ENCODE measurements at regions not wholly inside any gene's neighbourhood (a gene's known extent, or its start where the extent isn't known, plus 50 kb on each side); places are given as distances from the start of the nearest gene placed in this dataset.

DNA sequence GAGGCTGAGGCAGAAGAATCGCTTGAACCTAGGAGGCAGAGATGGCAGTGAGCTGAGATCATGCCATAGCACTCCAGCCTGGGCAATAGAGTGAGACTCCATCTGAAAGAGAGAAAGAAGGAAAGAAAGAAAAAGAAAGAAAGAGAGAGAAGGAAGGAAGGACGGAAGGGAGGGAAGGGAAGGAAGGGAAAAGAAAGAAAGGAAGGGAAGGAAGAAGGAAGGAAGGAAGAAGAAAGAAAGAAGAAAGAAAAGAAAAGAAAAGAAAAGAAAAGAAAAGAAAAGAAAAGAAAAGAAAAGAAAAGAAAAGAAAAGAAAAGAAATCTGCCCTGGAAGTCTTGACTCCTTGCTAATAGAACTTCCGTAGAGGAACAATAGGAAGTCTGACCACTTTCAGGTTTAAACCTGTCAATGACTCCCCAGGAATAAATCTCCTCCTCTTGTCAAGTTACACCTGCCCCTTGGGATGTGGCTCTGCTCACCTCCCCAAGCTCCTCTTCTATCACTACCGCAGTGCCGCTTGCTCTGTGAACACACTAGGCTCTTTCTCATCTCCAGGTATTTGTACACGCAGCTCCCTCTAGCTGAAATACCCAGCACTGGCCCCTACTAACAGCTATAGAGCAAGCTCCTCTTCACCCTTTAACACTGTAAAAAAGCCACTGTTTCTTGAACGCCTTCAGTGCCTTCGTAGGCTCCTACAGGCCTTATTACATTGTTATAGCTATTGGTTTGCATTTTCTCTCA, 773.1 kb upstream of the TBX3 start:
- H3K4me3 ChIP-seq (ENCODE audit: control insufficient read depth, low read depth, low read length): no peak overlapping the region
- TF ChIP-seq, protein P1, sequence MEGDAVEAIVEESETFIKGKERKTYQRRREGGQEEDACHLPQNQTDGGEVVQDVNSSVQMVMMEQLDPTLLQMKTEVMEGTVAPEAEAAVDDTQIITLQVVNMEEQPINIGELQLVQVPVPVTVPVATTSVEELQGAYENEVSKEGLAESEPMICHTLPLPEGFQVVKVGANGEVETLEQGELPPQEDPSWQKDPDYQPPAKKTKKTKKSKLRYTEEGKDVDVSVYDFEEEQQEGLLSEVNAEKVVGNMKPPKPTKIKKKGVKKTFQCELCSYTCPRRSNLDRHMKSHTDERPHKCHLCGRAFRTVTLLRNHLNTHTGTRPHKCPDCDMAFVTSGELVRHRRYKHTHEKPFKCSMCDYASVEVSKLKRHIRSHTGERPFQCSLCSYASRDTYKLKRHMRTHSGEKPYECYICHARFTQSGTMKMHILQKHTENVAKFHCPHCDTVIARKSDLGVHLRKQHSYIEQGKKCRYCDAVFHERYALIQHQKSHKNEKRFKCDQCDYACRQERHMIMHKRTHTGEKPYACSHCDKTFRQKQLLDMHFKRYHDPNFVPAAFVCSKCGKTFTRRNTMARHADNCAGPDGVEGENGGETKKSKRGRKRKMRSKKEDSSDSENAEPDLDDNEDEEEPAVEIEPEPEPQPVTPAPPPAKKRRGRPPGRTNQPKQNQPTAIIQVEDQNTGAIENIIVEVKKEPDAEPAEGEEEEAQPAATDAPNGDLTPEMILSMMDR (IDR thresholded peaks at IDR 0.05; ENCODE audit: control insufficient read depth, insufficient read depth, low read depth, low read length, missing control alignments): no peak
- no peak for DNase-seq (ENCODE audit: low read depth)

DNA sequence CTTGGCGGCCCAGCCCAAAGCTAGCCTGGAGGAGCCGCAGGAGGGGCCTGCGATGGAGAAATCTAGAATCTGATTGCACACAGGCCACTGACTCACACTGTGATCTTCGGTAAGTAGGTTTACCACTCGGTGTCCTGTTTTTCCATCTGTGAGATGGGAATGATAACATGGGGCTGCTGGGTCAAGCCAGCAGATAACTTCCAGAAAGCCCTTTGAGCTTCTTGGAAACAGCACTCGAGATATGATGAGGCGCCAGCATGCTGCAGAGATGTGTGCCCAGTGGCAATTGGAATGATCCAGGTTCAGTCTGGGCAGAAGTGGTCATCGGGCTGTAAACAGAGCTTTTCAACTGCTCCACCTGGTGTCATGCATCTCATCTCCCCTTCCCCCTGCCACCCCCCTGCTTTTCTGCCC, 771.3 kb upstream of the TBX3 start:
- H3K4me3 ChIP-seq (ENCODE audit: control insufficient read depth, low read depth, low read length): no peak overlapping the region
- TF ChIP-seq, protein P1 (IDR thresholded peaks at IDR 0.05; ENCODE audit: control insufficient read depth, insufficient read depth, low read depth, low read length, missing control alignments): no peak
- no peak for DNase-seq (ENCODE audit: low read depth)

DNA sequence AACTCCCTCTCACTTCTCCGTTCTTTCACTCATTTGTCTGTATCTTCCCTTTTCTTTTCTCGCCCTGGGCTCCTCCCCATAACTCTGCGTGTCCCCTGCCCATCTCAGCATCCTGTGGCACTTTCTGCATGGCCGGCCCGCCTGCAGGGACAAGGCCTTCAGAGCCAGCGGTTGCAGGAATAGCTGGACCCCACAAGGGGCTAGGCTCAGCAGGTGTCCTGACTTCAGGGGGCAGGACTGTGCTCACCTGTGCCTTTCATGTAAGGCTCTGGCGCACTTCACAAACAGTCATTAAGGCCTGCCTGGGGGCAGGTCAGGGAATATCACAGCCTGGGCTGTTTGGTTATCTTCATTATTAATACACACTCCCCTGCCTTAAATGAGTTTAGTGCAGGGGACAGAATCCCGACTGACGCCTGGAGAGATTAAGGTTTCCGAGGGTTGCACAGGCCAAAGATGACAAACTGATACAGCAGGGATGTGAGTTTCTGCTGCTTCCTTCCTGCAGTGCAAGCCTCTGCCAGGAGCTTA, 768.8 kb upstream of the TBX3 start:
- TF ChIP-seq, protein P1 (IDR thresholded peaks at IDR 0.05; ENCODE audit: control insufficient read depth, insufficient read depth, low read depth, low read length, missing control alignments): no peak
- DNase-seq (ENCODE audit: low read depth): no peak

DNA sequence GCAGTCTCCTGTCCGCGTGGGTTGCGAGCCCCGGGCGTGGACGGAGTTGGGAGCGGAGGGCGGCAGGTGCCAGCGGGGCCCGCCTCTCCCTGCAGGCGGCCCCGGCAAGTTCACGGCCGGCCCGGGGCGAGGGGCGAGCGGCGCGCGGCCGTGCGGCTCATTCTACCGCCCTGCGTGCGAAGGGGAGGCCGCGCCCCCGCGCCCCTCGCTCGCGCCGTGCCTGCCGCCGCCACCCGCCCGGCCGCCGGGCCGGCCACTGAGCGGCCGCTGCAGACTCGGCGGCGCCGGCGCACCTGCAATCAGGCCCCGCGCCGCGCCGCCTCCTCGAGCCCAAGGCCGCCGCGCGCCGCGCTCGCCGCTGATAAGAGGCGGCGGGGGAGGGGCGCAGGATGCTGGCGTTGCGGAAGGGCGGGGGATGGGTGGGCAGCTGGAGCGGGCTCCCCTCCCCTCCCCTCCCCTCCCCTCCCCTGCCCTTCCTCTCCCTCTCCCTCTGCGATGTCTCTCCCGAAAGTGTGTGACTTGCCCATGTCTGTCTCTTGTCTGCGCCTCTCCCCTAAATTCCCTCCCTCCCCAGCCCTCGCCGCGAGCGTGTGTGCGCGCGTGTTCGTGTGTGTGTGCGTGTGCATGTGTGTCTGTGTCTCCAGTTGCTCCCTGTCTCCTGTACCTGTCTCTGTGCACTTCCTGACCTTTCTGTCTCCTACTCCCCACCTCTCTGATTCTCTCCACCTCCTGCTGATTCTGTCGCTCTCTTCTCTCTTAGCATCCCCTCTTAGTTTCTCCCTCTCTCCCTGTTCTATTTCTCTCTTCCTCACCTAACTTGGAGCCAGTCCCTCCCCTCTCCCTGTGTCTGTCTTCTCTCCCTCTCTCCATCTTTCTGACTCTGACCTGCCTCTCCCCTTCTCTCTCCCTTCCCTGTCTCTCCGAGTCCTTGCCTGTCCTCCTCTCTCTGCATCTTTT, 768.1 kb upstream of the TBX3 start:
- DNase-seq (ENCODE audit: low read depth): no peak
- peak overlapping the region; percentile 21 for H3K4me3 ChIP-seq (ENCODE audit: control insufficient read depth, low read depth, low read length)

More for the DNA sequence above, 768.8 kb upstream of the TBX3 start:
- H3K4me3 ChIP-seq (ENCODE audit: control insufficient read depth, low read depth, low read length): no peak overlapping the region

DNA sequence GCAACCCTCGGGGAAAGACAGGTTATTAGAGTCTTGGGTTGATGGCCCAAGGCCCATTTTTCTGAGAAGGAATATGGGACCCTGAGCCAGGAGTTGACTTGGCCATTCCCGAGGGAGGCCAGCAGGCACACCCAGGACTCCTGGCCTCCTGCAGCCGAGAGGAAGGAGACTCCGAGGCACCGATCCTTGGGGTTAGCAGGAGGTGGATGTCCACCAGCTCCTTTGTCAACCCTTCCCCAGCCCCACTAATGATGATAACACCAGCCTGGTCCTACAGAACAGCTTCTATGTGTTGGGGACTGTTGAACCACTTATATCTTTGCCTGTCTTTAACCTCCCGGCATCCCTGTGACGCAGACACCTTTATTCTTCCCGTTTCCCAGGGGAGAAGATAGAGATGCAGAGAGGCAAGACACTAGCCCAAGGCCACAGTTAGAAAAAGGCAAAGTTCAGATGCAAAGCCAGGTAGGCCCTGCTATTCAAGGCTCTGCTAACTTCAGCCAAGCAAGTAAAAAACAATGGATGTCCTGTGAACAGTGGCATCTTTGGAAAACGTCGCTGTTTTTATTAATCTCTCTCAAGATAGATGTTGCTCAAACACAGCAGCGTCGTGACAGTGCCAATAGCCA, 767.3 kb upstream of the TBX3 start:
- DNase-seq (ENCODE audit: low read depth): no peak
- H3K4me3 ChIP-seq (ENCODE audit: control insufficient read depth, low read depth, low read length): peak overlapping the region; percentile 14
- TF ChIP-seq, protein P1 (IDR thresholded peaks at IDR 0.05; ENCODE audit: control insufficient read depth, insufficient read depth, low read depth, low read length, missing control alignments): no peak

More for the DNA sequence above, 768.1 kb upstream of the TBX3 start:
- TF ChIP-seq, protein P1 (IDR thresholded peaks at IDR 0.05; ENCODE audit: control insufficient read depth, insufficient read depth, low read depth, low read length, missing control alignments): no peak

DNA sequence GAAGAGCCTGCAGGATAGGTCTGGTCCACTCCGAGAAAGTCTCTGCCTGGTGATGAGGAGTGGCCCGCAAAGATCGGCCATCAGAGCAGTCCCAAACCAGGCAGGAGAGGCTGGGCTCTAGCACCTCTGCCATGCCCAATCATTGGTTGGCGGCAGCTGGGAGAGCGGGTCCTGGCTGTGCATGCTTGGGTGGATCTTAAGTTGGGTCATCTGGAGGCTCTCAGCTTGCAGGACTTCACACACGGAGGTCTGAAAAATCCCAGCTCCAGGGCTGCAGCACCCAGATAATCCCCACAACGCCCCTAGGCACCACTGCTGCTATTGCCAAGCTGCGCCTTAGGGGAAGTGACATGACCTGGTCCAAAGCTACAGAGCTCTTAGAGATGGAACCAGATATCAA, 766.7 kb upstream of the TBX3 start:
- H3K4me3 ChIP-seq (ENCODE audit: control insufficient read depth, low read depth, low read length): no peak overlapping the region
- TF ChIP-seq, protein P1 (IDR thresholded peaks at IDR 0.05; ENCODE audit: control insufficient read depth, insufficient read depth, low read depth, low read length, missing control alignments): no peak
- DNase-seq (ENCODE audit: low read depth): no peak
